SK-N-SH (cell line): ENCODE measurements at regions not wholly inside any gene's neighbourhood (a gene's known extent, or its start where the extent isn't known, plus 50 kb on each side); places are given as distances from the start of the nearest gene placed in this dataset.

Experiments used
- CTCF ChIA-PET: fragments of 300-600, 350-600 bp; formaldehyde crosslinking; extraction: SDS; loops from one replicate; lab custom pipeline; 2021; lab: Yijun Ruan, JAX
- POLR2A ChIA-PET: fragments of 350-600 bp; sonication (Branson Sonifier 250); formaldehyde crosslinking; extraction: SDS; loops from one replicate; lab custom pipeline; 2020; ENCODE audit warnings: antibody characterized with exemption, inconsistent platforms; lab: Yijun Ruan, JAX
- DNase-seq: peaks from one replicate; pipeline ENCODE4 v3.0.0; 2012
- H2AFZ ChIP-seq: fragments of 200-600 bp; sonication (generic); 2 replicates; pipeline ENCODE4 v1.8.1; 2016; ENCODE audit warnings: antibody characterized with exemption, mild to moderate bottlenecking, low read depth
- H3F3A ChIP-seq: fragments of 200-600 bp; sonication (generic); replicated peaks from 2 replicates; pipeline ENCODE3; 2016; ENCODE audit warnings: antibody characterized with exemption, mild to moderate bottlenecking; ENCODE audit not compliant: insufficient read depth
- H3K27ac ChIP-seq, 2 experiments: fragments of 200-500 bp in 1 of 2; fragments of 200-600 bp in 1 of 2; sonication (Bioruptor generic) in 1 of 2; sonication (generic), shearing (Covaris generic) in 1 of 2; 2 replicates each; pipeline versions ENCODE4 v1.5.1 to v1.6.1; 2014 to 2016; ENCODE audit warnings: low read depth in 2 of 2, inconsistent platforms in 1 of 2, low read length in 1 of 2, mild to moderate bottlenecking in 1 of 2, mixed read lengths in 1 of 2
- H3K27me3 ChIP-seq: fragments of 200-600 bp; sonication (generic), shearing (Covaris generic); 2 replicates; pipeline ENCODE4 v1.6.1; 2016; ENCODE audit warnings: mixed run types; ENCODE audit not compliant: insufficient read depth
- H3K36me3 ChIP-seq, 2 experiments: fragments of 200-500 bp in 1 of 2; fragments of 200-600 bp in 1 of 2; sonication (Bioruptor generic) in 1 of 2; sonication (generic) in 1 of 2; replicated peaks in 1 of 2; 2 replicates each; pipeline versions ENCODE3 to v1.5.1; 2014 to 2016; ENCODE audit warnings: low read length in 1 of 2, mild to moderate bottlenecking in 1 of 2; ENCODE audit not compliant: insufficient read depth in 2 of 2, control insufficient read depth in 1 of 2
- H3K4me1 ChIP-seq, 2 experiments: fragments of 200-500 bp in 1 of 2; fragments of 200-600 bp in 1 of 2; sonication (Bioruptor generic) in 1 of 2; sonication (generic), shearing (Covaris generic) in 1 of 2; 2 replicates each; pipeline versions ENCODE4 v1.5.1 to v1.6.1; 2014 to 2016; ENCODE audit warnings: low read depth in 1 of 2, low read length in 1 of 2, mixed run types in 1 of 2; ENCODE audit not compliant: insufficient read depth in 2 of 2, control insufficient read depth in 1 of 2
- H3K4me2 ChIP-seq: fragments of 200-600 bp; sonication (generic), shearing (Covaris generic); 2 replicates; pipeline ENCODE4 v1.6.1; 2017; ENCODE audit warnings: mixed run types
- H3K4me3 ChIP-seq, 2 experiments: fragments of 200-500 bp in 1 of 2; fragments of 200-600 bp in 1 of 2; sonication (Bioruptor generic) in 1 of 2; sonication (generic), shearing (Covaris generic) in 1 of 2; 2 replicates each; pipeline versions ENCODE4 v1.5.1 to v1.8.1; 2014 to 2016; ENCODE audit warnings: low read depth in 2 of 2, inconsistent platforms in 1 of 2, low read length in 1 of 2, mild to moderate bottlenecking in 1 of 2, mixed read lengths in 1 of 2, moderate library complexity in 1 of 2
- H3K79me2 ChIP-seq: fragments of 200-600 bp; sonication (generic); 2 replicates; pipeline ENCODE4 v1.8.1; 2017; ENCODE audit warnings: mild to moderate bottlenecking; ENCODE audit not compliant: insufficient read depth
- H3K9ac ChIP-seq: fragments of 200-600 bp; sonication (generic); 2 replicates; pipeline ENCODE4 v1.6.1; 2017; ENCODE audit warnings: mixed run types
- H3K9me2 ChIP-seq: fragments of 200-600 bp; sonication (generic); 2 replicates; pipeline ENCODE4 v1.6.1; 2017; ENCODE audit warnings: mixed run types
- H3K9me3 ChIP-seq: fragments of 200-600 bp; sonication (generic); 2 replicates; pipeline ENCODE4 v1.6.1; 2017; ENCODE audit warnings: mixed run types, mild to moderate bottlenecking, moderate library complexity
- H4K20me1 ChIP-seq: fragments of 200-600 bp; sonication (generic); 2 replicates; pipeline ENCODE4 v1.6.1; 2017; ENCODE audit warnings: mild to moderate bottlenecking, mixed run types; ENCODE audit not compliant: insufficient read depth
- CHD2 ChIP-seq: fragments of 150-350 bp; IDR thresholded peaks from 2 replicates; pipeline ENCODE4 v1.6.1; 2018; ENCODE audit warnings: low read length; ENCODE audit not compliant: partially characterized antibody
- CTCF ChIP-seq: fragments of 200-600 bp; sonication (generic); IDR thresholded peaks from 2 replicates; pipeline ENCODE4 v1.6.1; 2017; ENCODE audit warnings: antibody characterized with exemption, mild to moderate bottlenecking, moderate library complexity
- EP300 ChIP-seq, 2 experiments: IDR thresholded peaks; 2 replicates each; pipeline versions ENCODE4 v1.4.0 to v1.6.1; 2012; ENCODE audit warnings: borderline replicate concordance in 1 of 2, low read depth in 1 of 2, low read length in 1 of 2
- GATA2 ChIP-seq: sonication (generic); formaldehyde crosslinking; IDR thresholded peaks from 2 replicates; pipeline ENCODE4 v1.5.0; 2020; ENCODE audit warnings: mild to moderate bottlenecking, missing genetic modification reagents
- JUND ChIP-seq: IDR thresholded peaks from 2 replicates; pipeline ENCODE4 v1.4.0; 2012
- NRF1 ChIP-seq: IDR thresholded peaks from 2 replicates; pipeline ENCODE4 v1.6.1; 2012; ENCODE audit warnings: low read depth, mild to moderate bottlenecking, low read length
- POLR2AphosphoS5 ChIP-seq: IDR thresholded peaks from 2 replicates; pipeline ENCODE4 v1.6.1; 2012; ENCODE audit warnings: low read depth, low read length
- RAD21 ChIP-seq: IDR thresholded peaks from 2 replicates; pipeline ENCODE4 v1.6.1; 2012; ENCODE audit warnings: mild to moderate bottlenecking, low read length
- RFX5 ChIP-seq: IDR thresholded peaks from 2 replicates; pipeline ENCODE4 v1.6.1; 2012; ENCODE audit warnings: mild to moderate bottlenecking, improper control_type of control experiment, low read length
- TCF12 ChIP-seq: IDR thresholded peaks from 2 replicates; pipeline ENCODE4 v1.4.0; 2012
- USF2 ChIP-seq: fragments of 150-350 bp; IDR thresholded peaks from 2 replicates; pipeline ENCODE4 v1.6.1; 2017; ENCODE audit warnings: antibody characterized with exemption, low read length, low read depth, borderline replicate concordance
- WGBS: methylation state at CpG from one replicate; pipeline ENCODE4 v1.1.6; 2017; ENCODE audit warnings: low lambda C conversion rate; 5-methylcytosine and 5-hydroxymethylcytosine counted together

- H3F3A ChIP-seq = no peaks in the 10 kb centered on the region
- no peaks in the 10 kb centered on the region for H3K4me1 ChIP-seq
- H3K27me3 ChIP-seq = no peaks in the 10 kb centered on the region
- H3K4me3 ChIP-seq = no peak overlapping the region
- 6% methylated on average over 2 of the region's 2 CpGs for WGBS
- ChIA-PET POLR2A (no interaction called here), CTCF (interaction anchor here (1.2 kb wide), 1 partner anchor 22 kb away, joined by 3 read pairs; no protein-coding TSS in a partner anchor)
- H3K27ac ChIP-seq = no peak overlapping the region
- no peaks in the 10 kb centered on the region for H3K79me2 ChIP-seq
- H4K20me1 ChIP-seq = no peaks in the 10 kb centered on the region
- no peak for TF ChIP-seq NRF1
- no peak for TF ChIP-seq CHD2
- no peak for TF ChIP-seq USF2
- no peak for TF ChIP-seq EP300 (IDR thresholded peaks at IDR 0.05; ENCODE audit: borderline replicate concordance in 1 of 2, low read depth in 1 of 2, low read length in 1 of 2)
- no peak for TF ChIP-seq CTCF
- TF ChIP-seq JUND = no peak
- no peak for TF ChIP-seq GATA2 (CRISPR knock-in tag)
- TF ChIP-seq RAD21 = no peak
- TF ChIP-seq POLR2AphosphoS5 = no peak
- no peak for TF ChIP-seq TCF12
- no peak for TF ChIP-seq RFX5
- H3K4me2 ChIP-seq = no peak overlapping the region
- no peaks in the 10 kb centered on the region for H3K9me3 ChIP-seq
- no peak overlapping the region for H2AFZ ChIP-seq
- DNase-seq = no peak
- no peaks in the 10 kb centered on the region for H3K36me3 ChIP-seq
- H3K9ac ChIP-seq = no peak overlapping the region
- H3K9me2 ChIP-seq = no peaks in the 10 kb centered on the region
These were observed 74.0 kb upstream of the CHSY3 start for GRCh38 chr5:129830288-129830687.

GRCh38 chr5:129836321-129836720 lies 67.9 kb upstream of the CHSY3 start:
- Histone ChIP-seq H3K27me3 (no peaks in the 10 kb centered on the region), H3K4me2 (no peak overlapping the region), H4K20me1 (no peaks in the 10 kb centered on the region), H3K9me2 (no peaks in the 10 kb centered on the region), H3K79me2 (no peaks in the 10 kb centered on the region)
- POLR2A ChIA-PET = no interaction called here
- TF ChIP-seq CTCF = no peak
- TF ChIP-seq, all 33 proteins: peak for 0
- H3F3A ChIP-seq = no peaks in the 10 kb centered on the region
- no peaks in the 10 kb centered on the region for H3K36me3 ChIP-seq
- 0% methylated on average over 2 of the region's 2 CpGs for WGBS
- DNase-seq = no peak
- H2AFZ ChIP-seq = no peak overlapping the region
- H3K27ac ChIP-seq = no peak overlapping the region
- no peaks in the 10 kb centered on the region for H3K9me3 ChIP-seq
- no peak overlapping the region for H3K4me3 ChIP-seq
- H3K4me1 ChIP-seq = no peaks in the 10 kb centered on the region
- CTCF ChIA-PET = interaction anchor here (0.6 to 0.9 kb wide), 2 partner anchors 18 to 69 kb away, joined by 3 to 4 read pairs; no protein-coding TSS in a partner anchor
- H3K9ac ChIP-seq = no peak overlapping the region
